ENCODE measurements at regions not wholly inside any gene's neighbourhood (a gene's known extent, or its start where the extent isn't known, plus 50 kb on each side); places are given as distances from the start of the nearest gene placed in this dataset.

DNA sequence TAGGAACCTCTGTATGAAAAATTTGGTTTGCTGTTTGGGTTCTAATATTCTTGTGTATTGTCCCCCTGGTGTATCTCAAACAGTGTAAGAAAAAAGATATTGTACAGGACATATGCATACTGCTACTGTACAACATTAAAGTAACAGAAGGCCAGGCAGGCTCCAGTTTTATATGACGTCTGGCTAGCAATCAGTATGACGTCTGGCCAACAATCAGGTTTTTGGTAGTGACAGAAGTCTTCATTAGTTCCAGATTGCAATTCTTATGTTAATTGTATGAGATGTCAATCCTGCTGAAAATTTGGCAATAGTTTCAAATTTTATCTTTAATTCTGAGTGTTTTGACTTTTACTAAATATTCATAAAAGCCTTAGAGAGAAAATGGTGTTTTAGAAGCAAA lies 67.9 kb upstream of the KCND2 start:
- no peak for DNase-seq (ENCODE audit: low read depth in 2 of 2)
- TF ChIP-seq, protein P1, sequence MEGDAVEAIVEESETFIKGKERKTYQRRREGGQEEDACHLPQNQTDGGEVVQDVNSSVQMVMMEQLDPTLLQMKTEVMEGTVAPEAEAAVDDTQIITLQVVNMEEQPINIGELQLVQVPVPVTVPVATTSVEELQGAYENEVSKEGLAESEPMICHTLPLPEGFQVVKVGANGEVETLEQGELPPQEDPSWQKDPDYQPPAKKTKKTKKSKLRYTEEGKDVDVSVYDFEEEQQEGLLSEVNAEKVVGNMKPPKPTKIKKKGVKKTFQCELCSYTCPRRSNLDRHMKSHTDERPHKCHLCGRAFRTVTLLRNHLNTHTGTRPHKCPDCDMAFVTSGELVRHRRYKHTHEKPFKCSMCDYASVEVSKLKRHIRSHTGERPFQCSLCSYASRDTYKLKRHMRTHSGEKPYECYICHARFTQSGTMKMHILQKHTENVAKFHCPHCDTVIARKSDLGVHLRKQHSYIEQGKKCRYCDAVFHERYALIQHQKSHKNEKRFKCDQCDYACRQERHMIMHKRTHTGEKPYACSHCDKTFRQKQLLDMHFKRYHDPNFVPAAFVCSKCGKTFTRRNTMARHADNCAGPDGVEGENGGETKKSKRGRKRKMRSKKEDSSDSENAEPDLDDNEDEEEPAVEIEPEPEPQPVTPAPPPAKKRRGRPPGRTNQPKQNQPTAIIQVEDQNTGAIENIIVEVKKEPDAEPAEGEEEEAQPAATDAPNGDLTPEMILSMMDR (IDR thresholded peaks at IDR 0.05; ENCODE audit: low read depth, low read length), result no peak

DNA sequence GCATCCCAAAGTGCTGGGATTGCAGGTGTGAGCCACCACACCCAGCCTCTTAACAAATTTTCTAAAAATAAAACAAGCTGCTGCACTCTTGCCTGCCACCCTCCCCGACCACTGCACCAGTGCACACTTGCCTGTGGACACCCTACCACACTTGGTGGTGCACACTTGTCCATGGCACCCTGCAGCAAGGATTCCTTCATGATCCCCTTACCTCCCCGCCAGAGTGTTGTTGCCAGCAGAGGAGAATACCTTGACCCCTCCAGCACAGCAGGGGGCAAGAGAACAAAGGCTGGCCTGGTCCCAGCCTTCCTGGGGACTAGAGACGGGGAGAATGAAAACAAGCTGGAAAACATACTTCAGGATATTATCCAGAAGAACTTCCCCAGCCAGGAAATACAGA lies 65.9 kb upstream of the KCND2 start:
- H3K4me3 ChIP-seq (replicated peaks in 1 of 2; ENCODE audit: low read depth in 2 of 2, low read length in 2 of 2), result no peak overlapping the region
- DNase-seq (ENCODE audit: low read depth in 2 of 2), result no peak
- TF ChIP-seq, protein P1 (IDR thresholded peaks at IDR 0.05; ENCODE audit: low read depth, low read length), result no peak

More for the DNA sequence above, 67.9 kb upstream of the KCND2 start:
- no peak overlapping the region for H3K4me3 ChIP-seq (replicated peaks in 1 of 2; ENCODE audit: low read depth in 2 of 2, low read length in 2 of 2)

DNA sequence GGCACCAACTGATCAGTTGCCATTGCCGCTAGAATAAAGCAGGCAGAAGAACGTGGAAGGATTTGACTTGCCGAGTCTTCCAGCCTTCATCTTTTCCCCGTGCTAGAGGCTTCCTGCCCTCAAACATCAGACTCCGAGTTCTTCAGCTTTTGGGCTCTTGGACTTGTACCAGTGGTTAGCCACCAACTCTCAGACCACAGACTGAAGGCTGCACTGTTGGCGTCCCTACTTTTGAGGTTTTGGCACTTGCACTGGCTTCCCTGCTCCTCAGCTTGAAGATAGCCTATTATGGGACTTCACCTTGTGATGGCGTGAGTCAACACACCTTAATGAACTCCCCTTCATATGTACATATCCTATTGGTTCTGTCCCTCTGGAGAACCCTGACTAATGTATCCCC lies 57.3 kb upstream of the KCND2 start:
- no peak for DNase-seq (ENCODE audit: low read depth in 2 of 2)
- TF ChIP-seq, protein P1 (IDR thresholded peaks at IDR 0.05; ENCODE audit: low read depth, low read length), result no peak
- H3K4me3 ChIP-seq (replicated peaks in 1 of 2; ENCODE audit: low read depth in 2 of 2, low read length in 2 of 2), result no peak overlapping the region

DNA sequence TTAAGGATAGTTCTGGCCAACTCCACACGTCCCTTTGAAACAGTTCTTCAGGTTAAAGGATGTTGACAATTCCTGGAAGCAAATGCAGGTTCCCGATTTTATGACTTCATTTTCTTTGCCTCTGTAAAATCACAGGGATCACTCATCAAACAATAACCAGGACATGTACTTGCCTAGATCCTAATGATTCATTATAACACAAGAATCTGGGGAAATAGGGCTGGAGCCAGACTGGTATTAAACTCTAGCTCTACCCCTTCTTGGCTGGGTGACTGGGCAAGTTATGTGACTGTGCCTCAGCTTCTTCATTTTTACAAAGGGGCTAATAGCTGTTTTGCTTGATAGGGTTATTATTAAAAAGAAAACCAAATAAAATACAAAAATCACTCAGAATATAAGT lies 56.0 kb upstream of the KCND2 start:
- DNase-seq (ENCODE audit: low read depth in 2 of 2), result no peak

DNA sequence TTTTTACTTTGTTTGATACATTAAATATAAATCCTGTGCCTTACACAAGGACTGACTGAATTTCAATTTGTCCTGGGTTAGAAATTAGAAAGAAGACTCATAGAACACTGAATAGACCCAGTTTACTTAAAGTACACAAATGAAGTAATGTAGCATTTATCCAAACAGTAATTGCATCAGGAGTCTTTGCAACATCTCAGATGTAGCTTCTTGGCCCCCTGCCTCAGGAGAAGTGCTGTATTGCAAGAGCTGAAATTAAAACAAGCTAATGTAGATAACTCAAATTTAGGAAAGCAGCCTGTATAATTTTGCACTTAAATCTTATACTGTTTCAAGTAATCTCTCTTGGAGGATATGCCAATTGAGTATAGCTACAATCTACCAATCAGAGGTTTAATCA lies 54.3 kb upstream of the KCND2 start:
- DNase-seq (ENCODE audit: low read depth in 2 of 2), result peak; percentile 40 to 56
- H3K4me3 ChIP-seq (replicated peaks in 1 of 2; ENCODE audit: low read depth in 2 of 2, low read length in 2 of 2), result no peak overlapping the region
- TF ChIP-seq, protein P1 (IDR thresholded peaks at IDR 0.05; ENCODE audit: low read depth, low read length), result no peak

More for the DNA sequence above, 56.0 kb upstream of the KCND2 start:
- no peak overlapping the region for H3K4me3 ChIP-seq (replicated peaks in 1 of 2; ENCODE audit: low read depth in 2 of 2, low read length in 2 of 2)
- TF ChIP-seq, protein P1 (IDR thresholded peaks at IDR 0.05; ENCODE audit: low read depth, low read length), result no peak

DNA sequence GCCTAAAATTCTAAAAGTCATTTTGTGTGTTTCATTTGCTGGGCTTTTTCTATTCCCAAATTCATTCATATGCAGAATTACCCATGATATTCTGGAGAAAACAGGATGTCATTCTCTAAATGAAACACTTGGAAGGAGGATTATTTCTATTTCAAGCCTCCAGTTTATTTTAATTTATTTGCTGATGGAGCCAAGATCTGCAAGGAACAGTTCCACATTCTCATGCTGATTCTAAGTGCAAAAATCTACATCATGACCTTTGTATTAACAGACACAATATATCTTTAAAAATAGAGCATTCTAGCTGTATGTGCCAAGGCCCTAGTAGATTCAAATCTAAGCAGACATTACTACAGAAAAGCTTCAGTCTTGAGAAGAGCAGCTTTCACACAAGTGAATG lies 51.3 kb upstream of the KCND2 start:
- no peak overlapping the region for H3K4me3 ChIP-seq (replicated peaks in 1 of 2; ENCODE audit: low read depth in 2 of 2, low read length in 2 of 2)
- TF ChIP-seq, protein P1 (IDR thresholded peaks at IDR 0.05; ENCODE audit: low read depth, low read length), result no peak
- no peak for DNase-seq (ENCODE audit: low read depth in 2 of 2)
